ENCODE measurements at regions not wholly inside any gene's neighbourhood (a gene's known extent, or its start where the extent isn't known, plus 50 kb on each side); places are given as distances from the start of the nearest gene placed in this dataset.
"Not testable (repeated sequence)": the region's sequence is repeated elsewhere in the genome, so short reads cannot be mapped to it uniquely, and the experiment has no call there.

GRCh38 chr16:29126616-29127015 is 141.8 kb downstream of the LAT start:
- no peak for DNase-seq

DNA sequence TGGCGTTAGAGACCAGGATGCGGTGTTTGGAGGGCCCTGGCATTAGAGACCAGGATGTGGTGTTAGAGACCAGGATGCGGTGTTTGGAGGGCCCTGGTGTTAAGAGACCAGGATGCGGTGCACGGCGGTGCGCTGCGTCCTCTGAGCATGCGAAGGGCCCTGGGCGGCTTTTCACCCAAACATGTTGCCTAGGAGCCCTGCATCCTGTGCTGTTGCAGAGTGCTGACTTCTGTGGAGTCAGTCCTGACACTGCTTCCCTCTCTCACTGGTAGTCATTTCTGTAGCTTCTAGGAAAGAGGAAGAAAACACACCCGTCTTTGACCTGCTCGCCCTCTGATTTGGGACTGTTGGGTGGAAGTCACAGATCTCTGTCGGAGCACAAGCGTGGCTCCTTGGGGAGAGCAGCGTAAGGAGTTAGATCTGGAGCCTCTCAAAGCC is 141.2 kb downstream of the LAT start:
- DNase-seq: no peak

GRCh38 chr16:29124828-29125227 is 140.0 kb downstream of the LAT start:
- no peak for DNase-seq

DNA sequence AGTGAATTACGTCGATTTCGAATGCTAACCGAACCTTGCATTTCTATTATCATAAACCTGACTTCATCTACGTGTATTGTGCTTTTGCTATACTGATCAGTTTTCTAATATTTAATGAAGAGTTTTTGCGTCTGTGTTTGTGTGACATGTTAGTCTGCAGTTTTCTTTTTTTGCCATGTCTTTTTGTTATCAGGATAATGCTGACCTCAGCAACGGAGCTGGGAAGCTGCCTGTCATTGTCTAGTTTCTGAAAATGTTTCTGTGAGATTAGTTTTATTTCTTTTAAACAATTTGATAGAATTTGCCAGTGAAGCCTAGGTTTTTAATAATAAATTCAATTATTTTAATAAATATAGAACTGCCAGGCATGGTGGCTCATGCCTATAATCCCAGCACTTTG is 139.3 kb downstream of the LAT start:
- not testable (repeated sequence) for DNase-seq

GRCh38 chr16:29120680-29121079 is 135.8 kb downstream of the LAT start:
- not testable (repeated sequence) for DNase-seq

- not testable (repeated sequence) for DNase-seq
These were observed 133.6 kb downstream of the LAT start for GRCh38 chr16:29118301-29118957.

GRCh38 chr16:29117631-29118030 is 132.8 kb downstream of the LAT start:
- DNase-seq: no peak

GRCh38 chr16:29116980-29117379 is 132.1 kb downstream of the LAT start:
- no peak for DNase-seq

GRCh38 chr16:29116207-29116606 is 131.4 kb downstream of the LAT start:
- DNase-seq: not testable (repeated sequence)

- DNase-seq: not testable (repeated sequence)
These were observed 130.9 kb downstream of the LAT start for GRCh38 chr16:29115802-29116141.

DNA sequence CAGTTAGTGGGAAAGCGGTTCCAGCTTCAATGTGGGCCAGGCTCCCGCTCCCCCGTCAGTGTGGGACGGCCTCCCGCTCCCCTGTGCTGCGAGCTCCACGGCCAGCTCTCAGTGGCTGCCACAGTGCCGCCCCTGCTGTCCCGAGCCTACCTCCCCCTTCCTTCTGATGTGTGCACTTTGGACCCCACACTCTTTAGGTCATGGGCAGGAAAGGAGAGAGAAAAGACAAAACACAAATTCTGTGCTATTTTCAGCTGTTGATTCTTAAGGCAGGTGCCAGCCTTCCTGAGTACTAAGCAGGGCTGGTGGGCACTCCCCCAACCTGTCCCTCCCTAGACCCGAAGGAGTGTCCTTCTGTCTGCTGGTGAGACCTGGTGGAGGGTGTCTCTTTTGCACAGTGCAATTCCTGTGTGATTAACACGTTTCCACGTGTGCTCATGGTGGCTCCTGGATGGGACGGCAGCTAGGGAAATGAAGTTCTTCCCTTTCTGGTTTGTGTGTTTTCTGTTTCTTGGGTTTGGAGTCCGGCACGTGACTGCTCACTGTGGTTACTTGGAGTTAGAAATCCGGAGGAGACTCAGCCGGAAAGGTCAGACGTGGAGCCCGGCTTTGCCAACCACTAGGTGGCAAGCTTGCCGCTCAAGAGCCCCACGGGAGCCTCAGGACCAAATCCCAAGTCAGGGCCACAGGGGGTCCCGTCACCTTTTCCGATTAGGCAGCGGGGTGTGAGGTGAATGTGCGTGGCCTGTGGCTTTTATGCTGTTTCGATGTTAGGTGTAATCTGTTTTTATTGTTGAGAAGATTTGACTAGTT is 130.3 kb downstream of the LAT start:
- DNase-seq: peak; percentile 37

- no peak for DNase-seq
These were observed 129.7 kb downstream of the LAT start for GRCh38 chr16:29114574-29114973.

- not testable (repeated sequence) for DNase-seq
These were observed 128.6 kb downstream of the LAT start for GRCh38 chr16:29113446-29113845.

DNA sequence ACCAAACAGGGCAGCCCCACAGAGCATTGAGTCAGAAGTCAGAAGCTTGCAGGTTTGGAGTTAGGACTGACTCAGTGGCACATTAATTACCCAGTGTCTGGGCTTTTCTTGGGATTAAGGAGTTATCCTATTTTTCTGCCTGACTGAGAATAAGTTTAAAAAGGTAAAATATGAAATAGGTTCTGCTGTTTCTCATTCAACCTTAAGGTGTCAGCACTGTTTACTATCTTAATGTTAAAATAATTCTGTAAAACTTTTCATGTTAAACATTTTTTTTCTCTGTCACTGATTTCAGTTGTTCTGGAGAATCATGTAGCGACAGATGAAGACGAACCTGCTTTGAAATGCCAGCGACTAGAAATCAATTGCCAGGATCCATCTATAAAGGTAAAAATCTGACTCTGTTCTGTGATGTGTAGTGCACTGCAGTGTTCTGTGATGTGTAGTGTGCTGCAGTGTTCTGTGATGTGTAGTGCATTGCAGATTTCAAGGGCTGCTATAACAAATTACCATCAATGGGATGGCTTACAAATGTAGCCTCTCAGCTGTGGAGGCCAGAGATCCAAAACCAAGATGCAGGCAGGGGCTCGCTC is 128.0 kb downstream of the LAT start:
- no peak for DNase-seq

DNA sequence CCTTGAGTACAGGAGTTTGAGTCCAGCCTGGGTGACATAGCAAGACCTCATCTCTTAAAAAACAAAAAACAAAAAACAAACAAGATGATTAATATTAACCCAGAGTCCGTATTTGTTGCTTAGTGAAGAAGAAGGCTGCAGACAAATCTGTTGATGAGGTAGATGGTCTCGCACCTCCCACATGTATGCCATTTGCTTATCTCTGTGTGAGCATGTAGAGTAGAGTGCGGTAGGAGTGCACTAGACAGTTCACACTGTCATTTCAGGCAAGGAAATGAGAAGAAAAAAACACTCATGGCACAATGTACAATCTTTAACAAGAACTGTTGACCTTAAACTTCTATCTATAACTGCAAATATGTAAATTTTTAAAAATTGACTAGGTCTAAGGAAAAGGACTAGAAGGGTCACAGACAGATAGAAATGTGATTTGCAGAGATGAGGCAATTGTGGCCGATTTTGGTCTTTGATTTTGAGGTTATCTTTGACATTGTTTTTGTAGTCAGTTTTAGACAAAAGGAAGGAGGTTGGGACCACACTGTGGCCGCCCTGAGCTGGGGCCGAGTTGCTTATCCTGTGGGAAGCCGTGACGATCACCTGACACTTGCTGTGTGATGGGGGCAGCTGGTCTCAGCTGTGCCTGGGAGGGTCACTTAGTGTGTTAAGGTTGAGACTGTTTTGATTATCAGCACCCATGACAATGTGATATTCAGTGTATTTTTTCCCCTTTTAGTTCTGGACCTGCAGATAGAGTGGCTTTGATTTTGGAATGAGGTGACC is 127.2 kb downstream of the LAT start:
- DNase-seq: not testable (repeated sequence)

- DNase-seq: no peak
These were observed 126.6 kb downstream of the LAT start for GRCh38 chr16:29111421-29111820.

- not testable (repeated sequence) for DNase-seq
These were observed 123.8 kb downstream of the LAT start for GRCh38 chr16:29108625-29109169.

DNA sequence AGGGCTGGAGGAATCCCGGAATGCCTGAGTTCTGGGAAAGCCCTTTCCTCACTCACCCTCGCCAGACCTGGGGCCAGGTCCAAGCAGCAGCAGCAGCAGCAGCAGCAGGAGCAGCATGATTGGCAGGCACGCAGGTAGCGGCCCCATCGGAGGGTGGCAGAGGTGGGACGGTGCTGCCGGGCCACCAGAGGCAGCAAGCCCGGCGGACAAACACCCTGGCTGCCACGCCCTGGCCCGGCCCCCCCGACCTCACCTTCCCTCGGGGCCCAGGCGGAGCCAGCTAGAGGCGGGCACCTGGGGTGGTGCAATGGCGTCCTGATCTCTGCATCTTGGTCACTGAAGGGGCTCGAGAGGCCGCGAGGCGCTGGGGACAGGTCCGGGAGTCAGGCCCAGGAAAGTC is 122.4 kb downstream of the LAT start:
- DNase-seq: no peak

- DNase-seq: not testable (repeated sequence)
These were observed 121.5 kb downstream of the LAT start for GRCh38 chr16:29106259-29106908.

DNA sequence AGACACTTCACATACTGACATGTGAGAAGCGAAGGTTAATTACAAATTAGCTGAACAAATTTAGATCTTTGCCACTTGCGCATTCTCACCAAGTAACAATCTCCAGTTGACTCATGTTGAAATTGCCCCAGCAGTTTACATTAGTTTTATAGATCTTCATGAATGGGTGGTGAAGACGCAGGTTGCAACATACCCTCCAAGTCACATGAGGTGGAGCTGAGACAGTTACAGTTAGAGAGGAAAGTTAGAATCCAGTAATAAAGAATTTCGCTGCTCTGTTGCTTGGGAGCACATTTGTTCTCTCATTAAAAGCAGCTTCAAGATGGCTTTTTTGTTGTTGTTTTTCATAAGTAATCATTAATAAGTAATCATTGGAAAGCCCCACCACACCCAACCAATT is 119.7 kb downstream of the LAT start:
- DNase-seq: not testable (repeated sequence)

GRCh38 chr16:29097965-29098364 is 113.1 kb downstream of the LAT start:
- not testable (repeated sequence) for DNase-seq
